ENCODE measurements at regions not wholly inside any gene's neighbourhood (a gene's known extent, or its start where the extent isn't known, plus 50 kb on each side); places are given as distances from the start of the nearest gene placed in this dataset.
"Not testable (repeated sequence)": the region's sequence is repeated elsewhere in the genome, so short reads cannot be mapped to it uniquely, and the experiment has no call there.

GRCh38 chr12:88726806-88727720, 146.8 kb upstream of the KITLG start:
- H3K9me3 Mint-ChIP-seq: no peaks in the 10 kb centered on the region
- ChIA-PET POLR2A (no interaction called here), CTCF (no interaction called here)
- H3K4me3 Mint-ChIP-seq: no peak overlapping the region
- no peak for DNase-seq
- no peaks in the 10 kb centered on the region for H3K36me3 Mint-ChIP-seq (ENCODE audit: low read depth)
- H3K27ac Mint-ChIP-seq: no peak overlapping the region
- no peaks in the 10 kb centered on the region for H3K27me3 Mint-ChIP-seq
- no peaks in the 10 kb centered on the region for H3K4me1 Mint-ChIP-seq

- ChIA-PET POLR2A (no interaction called here), CTCF (no interaction called here)
- no peak for DNase-seq
- no peak overlapping the region for H3K27ac Mint-ChIP-seq
- no peaks in the 10 kb centered on the region for H3K27me3 Mint-ChIP-seq
- no peaks in the 10 kb centered on the region for H3K36me3 Mint-ChIP-seq (ENCODE audit: low read depth)
- H3K4me1 Mint-ChIP-seq: no peaks in the 10 kb centered on the region
- no peak overlapping the region for H3K4me3 Mint-ChIP-seq
- H3K9me3 Mint-ChIP-seq: no peaks in the 10 kb centered on the region
Observed at GRCh38 chr12:88725592-88726143, 145.4 kb upstream of the KITLG start.

GRCh38 chr12:88723219-88723618, 142.9 kb upstream of the KITLG start:
- Mint-ChIP-seq H3K4me1 (no peaks in the 10 kb centered on the region), H3K36me3 (ENCODE audit: low read depth) (no peaks in the 10 kb centered on the region), H3K4me3 (no peak overlapping the region), H3K27me3 (no peaks in the 10 kb centered on the region), H3K9me3 (no peaks in the 10 kb centered on the region), H3K27ac (no peak overlapping the region)
- ChIA-PET CTCF (no interaction called here), POLR2A (no interaction called here)
- DNase-seq: no peak

GRCh38 chr12:88720785-88721650, 140.7 kb upstream of the KITLG start:
- no peak overlapping the region for H3K27ac Mint-ChIP-seq

GRCh38 chr12:88720231-88720630, 140.0 kb upstream of the KITLG start:
- DNase-seq: no peak
- no peaks in the 10 kb centered on the region for H3K4me1 Mint-ChIP-seq
- H3K27me3 Mint-ChIP-seq: no peaks in the 10 kb centered on the region
- POLR2A ChIA-PET: no interaction called here
- no peak overlapping the region for H3K4me3 Mint-ChIP-seq
- no peaks in the 10 kb centered on the region for H3K36me3 Mint-ChIP-seq (ENCODE audit: low read depth)
- no peak overlapping the region for H3K27ac Mint-ChIP-seq
- H3K9me3 Mint-ChIP-seq: no peaks in the 10 kb centered on the region
- CTCF ChIA-PET: no interaction called here

More at GRCh38 chr12:88720785-88721650, 140.7 kb upstream of the KITLG start:
- ChIA-PET POLR2A (no interaction called here), CTCF (no interaction called here)
- DNase-seq: no peak
- no peak overlapping the region for H3K4me3 Mint-ChIP-seq
- H3K27me3 Mint-ChIP-seq: no peaks in the 10 kb centered on the region
- H3K36me3 Mint-ChIP-seq (ENCODE audit: low read depth): no peaks in the 10 kb centered on the region
- no peaks in the 10 kb centered on the region for H3K9me3 Mint-ChIP-seq
- H3K4me1 Mint-ChIP-seq: no peaks in the 10 kb centered on the region

GRCh38 chr12:88717188-88717587, 136.9 kb upstream of the KITLG start:
- H3K27me3 Mint-ChIP-seq: no peaks in the 10 kb centered on the region
- H3K9me3 Mint-ChIP-seq: no peaks in the 10 kb centered on the region
- H3K4me3 Mint-ChIP-seq: no peak overlapping the region
- no peak for DNase-seq
- POLR2A ChIA-PET: no interaction called here
- CTCF ChIA-PET: no interaction called here
- H3K4me1 Mint-ChIP-seq: no peaks in the 10 kb centered on the region
- no peaks in the 10 kb centered on the region for H3K36me3 Mint-ChIP-seq (ENCODE audit: low read depth)
- no peak overlapping the region for H3K27ac Mint-ChIP-seq

- POLR2A ChIA-PET: no interaction called here
- Mint-ChIP-seq H3K9me3 (no peaks in the 10 kb centered on the region), H3K27ac (no peak overlapping the region), H3K27me3 (no peaks in the 10 kb centered on the region), H3K4me1 (no peaks in the 10 kb centered on the region), H3K36me3 (ENCODE audit: low read depth) (no peaks in the 10 kb centered on the region), H3K4me3 (no peak overlapping the region)
- DNase-seq: no peak
- CTCF ChIA-PET: no interaction called here
Observed at GRCh38 chr12:88716240-88716639, 136.0 kb upstream of the KITLG start.

GRCh38 chr12:88715673-88716072, 135.4 kb upstream of the KITLG start:
- no peak for DNase-seq
- Mint-ChIP-seq H3K27ac (no peak overlapping the region), H3K4me1 (no peaks in the 10 kb centered on the region), H3K9me3 (no peaks in the 10 kb centered on the region), H3K4me3 (no peak overlapping the region), H3K27me3 (no peaks in the 10 kb centered on the region), H3K36me3 (ENCODE audit: low read depth) (no peaks in the 10 kb centered on the region)
- ChIA-PET CTCF (no interaction called here), POLR2A (no interaction called here)

- H3K4me3 Mint-ChIP-seq; H3K27ac Mint-ChIP-seq; H3K4me1 Mint-ChIP-seq; DNase-seq; H3K36me3 Mint-ChIP-seq (ENCODE audit: low read depth); H3K27me3 Mint-ChIP-seq; POLR2A ChIA-PET; H3K9me3 Mint-ChIP-seq; CTCF ChIA-PET: not testable (repeated sequence)
Observed at GRCh38 chr12:88714263-88714882, 134.1 kb upstream of the KITLG start.

GRCh38 chr12:88707800-88708199, 127.5 kb upstream of the KITLG start:
- ChIA-PET POLR2A (interaction anchor here (0.7 kb wide), 1 partner anchor 9 kb away, joined by 7 read pairs; no protein-coding TSS in a partner anchor), CTCF (no interaction called here)
- H3K27ac Mint-ChIP-seq: no peak overlapping the region

GRCh38 chr12:88706286-88706685, 126.0 kb upstream of the KITLG start:
- no peak overlapping the region for H3K27ac Mint-ChIP-seq
- DNase-seq: no peak
- H3K4me1 Mint-ChIP-seq: no peaks in the 10 kb centered on the region
- CTCF ChIA-PET: no interaction called here
- H3K4me3 Mint-ChIP-seq: no peak overlapping the region
- no peaks in the 10 kb centered on the region for H3K27me3 Mint-ChIP-seq
- no peaks in the 10 kb centered on the region for H3K36me3 Mint-ChIP-seq (ENCODE audit: low read depth)
- H3K9me3 Mint-ChIP-seq: peaks cover 2% of the 10 kb centered on the region
- POLR2A ChIA-PET: no interaction called here

More at GRCh38 chr12:88707800-88708199, 127.5 kb upstream of the KITLG start:
- Mint-ChIP-seq H3K4me3 (no peak overlapping the region), H3K36me3 (ENCODE audit: low read depth) (no peaks in the 10 kb centered on the region), H3K9me3 (peaks cover 2% of the 10 kb centered on the region), H3K4me1 (no peaks in the 10 kb centered on the region), H3K27me3 (no peaks in the 10 kb centered on the region)
- no peak for DNase-seq

GRCh38 chr12:88703790-88704189, 123.5 kb upstream of the KITLG start:
- no peak for DNase-seq
- Mint-ChIP-seq H3K27me3 (no peaks in the 10 kb centered on the region), H3K4me1 (no peaks in the 10 kb centered on the region), H3K9me3 (peaks cover 2% of the 10 kb centered on the region), H3K36me3 (ENCODE audit: low read depth) (no peaks in the 10 kb centered on the region), H3K27ac (no peak overlapping the region), H3K4me3 (no peak overlapping the region)
- ChIA-PET POLR2A (no interaction called here), CTCF (no interaction called here)

- CTCF ChIA-PET: no interaction called here
- Mint-ChIP-seq H3K27ac (no peak overlapping the region), H3K9me3 (peaks cover 2% of the 10 kb centered on the region), H3K4me1 (no peaks in the 10 kb centered on the region), H3K27me3 (no peaks in the 10 kb centered on the region), H3K36me3 (ENCODE audit: low read depth) (no peaks in the 10 kb centered on the region), H3K4me3 (no peak overlapping the region)
- DNase-seq: no peak
- POLR2A ChIA-PET: interaction anchor here (0.6 kb wide), 1 partner anchor 10 kb away, joined by 7 read pairs; no protein-coding TSS in a partner anchor
Observed at GRCh38 chr12:88698471-88698870, 118.2 kb upstream of the KITLG start.
